Liver (tissue), 8 donors: ENCODE measurements at regions not wholly inside any gene's neighbourhood (a gene's known extent, or its start where the extent isn't known, plus 50 kb on each side); places are given as distances from the start of the nearest gene placed in this dataset.

ENCODE experiments used
- DNase-seq: peaks from one replicate; pipeline ENCODE4 v3.0.0-alpha.2; 2017; ENCODE audit warnings: low spot score
- H3K27ac ChIP-seq, 2 donors: one replicate each; pipeline ENCODE4 v1.7.0; 2013; ENCODE audit warnings: inconsistent platforms in 2 of 2, low read length in 2 of 2, control low read depth in 1 of 2, low read depth in 1 of 2, mild to moderate bottlenecking in 1 of 2
- H3K27me3 ChIP-seq, 4 donors: one replicate each; pipeline versions ENCODE4 v1.6.1 to v1.7.0; 2013; ENCODE audit warnings: low read length in 3 of 4, inconsistent platforms in 1 of 4, mild to moderate bottlenecking in 1 of 4, moderate library complexity in 1 of 4; ENCODE audit not compliant: control insufficient read depth in 4 of 4, insufficient read depth in 4 of 4
- H3K36me3 ChIP-seq, 4 donors: one replicate each; pipeline versions ENCODE4 v1.6.1 to v1.7.0; 2013; ENCODE audit warnings: low read length in 3 of 4, mild to moderate bottlenecking in 3 of 4, low read depth in 1 of 4, moderate library complexity in 1 of 4; ENCODE audit not compliant: control insufficient read depth in 4 of 4, insufficient read depth in 3 of 4
- H3K4me1 ChIP-seq, 4 donors: one replicate each; pipeline versions ENCODE4 v1.6.1 to v1.7.0; 2013; ENCODE audit warnings: low read length in 3 of 4, mild to moderate bottlenecking in 3 of 4, moderate library complexity in 1 of 4; ENCODE audit not compliant: control insufficient read depth in 4 of 4, insufficient read depth in 4 of 4
- H3K4me3 ChIP-seq, 3 donors: one replicate each; pipeline versions ENCODE4 v1.6.1 to v1.7.0; 2013; ENCODE audit warnings: low read length in 3 of 3, control low read depth in 1 of 3, low read depth in 1 of 3, mild to moderate bottlenecking in 1 of 3
- H3K9ac ChIP-seq, 2 donors: one replicate each; pipeline ENCODE4 v1.7.0; 2013; ENCODE audit warnings: low read length in 2 of 2, mild to moderate bottlenecking in 2 of 2, moderate library complexity in 2 of 2, control low read depth in 1 of 2, low read depth in 1 of 2
- H3K9me3 ChIP-seq, 4 donors: one replicate each; pipeline versions ENCODE4 v1.6.1 to v1.7.0; 2013; ENCODE audit warnings: low read length in 3 of 4; ENCODE audit not compliant: control insufficient read depth in 4 of 4
- ATF3 ChIP-seq: IDR thresholded peaks from 2 replicates; pipeline ENCODE4 v1.6.1; 2016; ENCODE audit warnings: antibody characterized with exemption
- CTCF ChIP-seq: fragments of 150-350 bp; IDR thresholded peaks from 2 replicates; pipeline ENCODE4 v1.5.1; 2017; ENCODE audit warnings: improper control_type of control experiment, low read depth, low read length; ENCODE audit not compliant: missing input control
- FOXA2 ChIP-seq: IDR thresholded peaks from 2 replicates; pipeline ENCODE4 v1.6.1; 2016; ENCODE audit warnings: antibody characterized with exemption
- HNF4A ChIP-seq, 2 donors: conservative IDR thresholded peaks; 2 replicates each; pipeline ENCODE4 v1.6.1; 2016; ENCODE audit warnings: antibody characterized with exemption in 2 of 2, mild to moderate bottlenecking in 2 of 2
- HNF4G ChIP-seq: IDR thresholded peaks from 2 replicates; pipeline ENCODE4 v1.6.1; 2016; ENCODE audit warnings: antibody characterized with exemption
- JUND ChIP-seq, 2 donors: IDR thresholded peaks; 2 replicates each; pipeline ENCODE4 v1.6.1; 2016; ENCODE audit warnings: antibody characterized with exemption in 2 of 2
- NR2F2 ChIP-seq: IDR thresholded peaks from 2 replicates; pipeline ENCODE4 v1.6.1; 2016; ENCODE audit warnings: antibody characterized with exemption
- RAD21 ChIP-seq, 2 donors: IDR thresholded peaks; 2 replicates each; pipeline ENCODE4 v1.6.1; 2016; ENCODE audit warnings: antibody characterized with exemption in 2 of 2, mild to moderate bottlenecking in 2 of 2
- REST ChIP-seq: IDR thresholded peaks from 2 replicates; pipeline ENCODE4 v1.6.1; 2016; ENCODE audit warnings: antibody characterized with exemption, mild to moderate bottlenecking
- RXRA ChIP-seq, 2 donors: IDR thresholded peaks; 2 replicates each; pipeline ENCODE4 v1.6.1; 2017 to 2018; ENCODE audit warnings: antibody characterized with exemption in 2 of 2, mild to moderate bottlenecking in 1 of 2
- SP1 ChIP-seq: IDR thresholded peaks from 2 replicates; pipeline ENCODE4 v1.6.1; 2018; ENCODE audit warnings: antibody characterized with exemption, mild to moderate bottlenecking
- TAF1 ChIP-seq: conservative IDR thresholded peaks from 2 replicates; pipeline ENCODE4 v1.6.1; 2016; ENCODE audit warnings: antibody characterized with exemption, mild to moderate bottlenecking
- YY1 ChIP-seq: IDR thresholded peaks from 2 replicates; pipeline ENCODE4 v1.6.1; 2016; ENCODE audit warnings: antibody characterized with exemption, mild to moderate bottlenecking
- WGBS: extraction: QIAGEN DNeasy Blood & Tissue Kit; methylation state at CpG from one replicate; pipeline ENCODE4 v1.1.7; 2013; 5-methylcytosine and 5-hydroxymethylcytosine counted together
- TF ChIP-seq, protein P1 (sequence below): IDR thresholded peaks from 2 replicates; pipeline ENCODE4 v1.6.1; 2016; ENCODE audit warnings: antibody characterized with exemption
- TF ChIP-seq, protein P2 (sequence below): IDR thresholded peaks from 2 replicates; pipeline ENCODE4 v1.6.1; 2016; ENCODE audit warnings: antibody characterized with exemption
- donor health status: healthy.
- donor health status: healthy.
- donor health status: healthy.
- donor health status: healthy.
- donor health status: healthy.

GRCh38 chr20:1809131-1809572, 86.1 kb upstream of the SIRPA start:
- Histone ChIP-seq H3K36me3 (no peaks in the 10 kb centered on the region), H3K4me1 (peaks cover 7 to 29% (median 15%) of the 10 kb centered on the region in 4 donors), H3K27me3 (no peaks in the 10 kb centered on the region), H3K9ac (no peak overlapping the region), H3K9me3 (no peaks in the 10 kb centered on the region), H3K4me3 (no peak overlapping the region), H3K27ac (no peak overlapping the region)
- DNase-seq: no peak
- TF ChIP-seq REST: no peak
- TF ChIP-seq, protein P1, sequence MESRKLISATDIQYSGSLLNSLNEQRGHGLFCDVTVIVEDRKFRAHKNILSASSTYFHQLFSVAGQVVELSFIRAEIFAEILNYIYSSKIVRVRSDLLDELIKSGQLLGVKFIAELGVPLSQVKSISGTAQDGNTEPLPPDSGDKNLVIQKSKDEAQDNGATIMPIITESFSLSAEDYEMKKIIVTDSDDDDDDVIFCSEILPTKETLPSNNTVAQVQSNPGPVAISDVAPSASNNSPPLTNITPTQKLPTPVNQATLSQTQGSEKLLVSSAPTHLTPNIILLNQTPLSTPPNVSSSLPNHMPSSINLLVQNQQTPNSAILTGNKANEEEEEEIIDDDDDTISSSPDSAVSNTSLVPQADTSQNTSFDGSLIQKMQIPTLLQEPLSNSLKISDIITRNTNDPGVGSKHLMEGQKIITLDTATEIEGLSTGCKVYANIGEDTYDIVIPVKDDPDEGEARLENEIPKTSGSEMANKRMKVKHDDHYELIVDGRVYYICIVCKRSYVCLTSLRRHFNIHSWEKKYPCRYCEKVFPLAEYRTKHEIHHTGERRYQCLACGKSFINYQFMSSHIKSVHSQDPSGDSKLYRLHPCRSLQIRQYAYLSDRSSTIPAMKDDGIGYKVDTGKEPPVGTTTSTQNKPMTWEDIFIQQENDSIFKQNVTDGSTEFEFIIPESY: no peak
- TF ChIP-seq SP1: no peak
- no peak for TF ChIP-seq HNF4G
- no peak for TF ChIP-seq YY1
- no peak for TF ChIP-seq RAD21 (IDR thresholded peaks at IDR 0.05)
- no peak for TF ChIP-seq CTCF
- TF ChIP-seq HNF4A (conservative IDR thresholded peaks at IDR 0.05): no peak
- no peak for TF ChIP-seq NR2F2
- TF ChIP-seq JUND (IDR thresholded peaks at IDR 0.05): no peak
- TF ChIP-seq RXRA (IDR thresholded peaks at IDR 0.05): no peak
- no peak for TF ChIP-seq ATF3
- TF ChIP-seq TAF1: no peak
- TF ChIP-seq FOXA2: no peak
- TF ChIP-seq, protein P2, sequence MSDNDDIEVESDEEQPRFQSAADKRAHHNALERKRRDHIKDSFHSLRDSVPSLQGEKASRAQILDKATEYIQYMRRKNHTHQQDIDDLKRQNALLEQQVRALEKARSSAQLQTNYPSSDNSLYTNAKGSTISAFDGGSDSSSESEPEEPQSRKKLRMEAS: no peak
- 84% methylated on average over 2 of the region's 2 CpGs for WGBS

DNA sequence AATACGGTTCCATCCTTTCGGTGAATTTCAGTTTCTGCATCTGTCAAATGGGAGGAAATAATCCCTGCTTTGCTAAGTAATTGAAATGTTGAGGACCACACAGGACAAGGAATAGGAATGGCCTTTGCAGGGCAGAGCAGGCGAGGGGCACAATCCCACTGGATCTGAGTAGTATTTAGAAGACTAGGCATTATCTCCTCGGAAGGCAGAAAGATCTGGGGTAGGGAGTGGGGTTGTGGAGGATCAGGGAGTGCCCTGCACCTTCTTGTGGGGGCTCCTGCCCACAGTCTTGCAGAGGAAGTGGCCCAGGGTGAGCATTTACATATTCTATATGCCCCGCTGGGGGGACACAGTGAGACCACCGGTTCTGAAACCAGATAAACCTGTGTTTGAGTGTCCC, 87.1 kb upstream of the SIRPA start:
- WGBS: 78% methylated on average over 6 of the region's 6 CpGs
- H3K4me1 ChIP-seq: peaks cover 9 to 23% (median 13%) of the 10 kb centered on the region in 4 donors

More for the DNA sequence above, 87.1 kb upstream of the SIRPA start:
- Histone ChIP-seq H3K4me3 (no peak overlapping the region), H3K27ac (no peak overlapping the region), H3K9ac (no peak overlapping the region), H3K27me3 (no peaks in the 10 kb centered on the region), H3K36me3 (no peaks in the 10 kb centered on the region), H3K9me3 (no peaks in the 10 kb centered on the region)
- no peak for TF ChIP-seq YY1
- TF ChIP-seq NR2F2: no peak
- TF ChIP-seq HNF4A (conservative IDR thresholded peaks at IDR 0.05): no peak
- TF ChIP-seq RAD21 (IDR thresholded peaks at IDR 0.05): no peak
- no peak for DNase-seq
